ENCODE measurements at regions not wholly inside any gene's neighbourhood (a gene's known extent, or its start where the extent isn't known, plus 50 kb on each side); places are given as distances from the start of the nearest gene placed in this dataset.
"Not testable (repeated sequence)": the region's sequence is repeated elsewhere in the genome, so short reads cannot be mapped to it uniquely, and the experiment has no call there.

- Histone ChIP-seq H3K36me3 (no peaks in the 10 kb centered on the region), H3K27ac (no peak overlapping the region), H3K4me3 (no peak overlapping the region), H3K9me3 (no peaks in the 10 kb centered on the region), H3K27me3 (no peaks in the 10 kb centered on the region), H3K4me1 (no peaks in the 10 kb centered on the region)
- DNase-seq (no peak), ATAC-seq (no peak)
- TF ChIP-seq CTCF (IDR thresholded peaks at IDR 0.05), result no peak
- intact Hi-C loops (cut with DNase I), result no loop called here
Measured at GRCh38 chr13:54536112-54536511, 1507.5 kb downstream of the OLFM4 start.

- TF ChIP-seq CTCF (IDR thresholded peaks at IDR 0.05), result no peak
- intact Hi-C loops (cut with DNase I), result no loop called here
Measured at GRCh38 chr13:54563286-54563685, 1534.7 kb downstream of the OLFM4 start.

GRCh38 chr13:54572037-54572436, 1543.4 kb downstream of the OLFM4 start:
- intact Hi-C loops (cut with DNase I); H3K27me3 ChIP-seq; H3K4me1 ChIP-seq; H3K27ac ChIP-seq; ATAC-seq; H3K9me3 ChIP-seq; DNase-seq; H3K36me3 ChIP-seq; H3K4me3 ChIP-seq: not testable (repeated sequence)

More at GRCh38 chr13:54563286-54563685, 1534.7 kb downstream of the OLFM4 start:
- H3K4me3 ChIP-seq, result no peak overlapping the region
- no peaks in the 10 kb centered on the region for H3K4me1 ChIP-seq
- no peaks in the 10 kb centered on the region for H3K9me3 ChIP-seq
- H3K27ac ChIP-seq, result no peak overlapping the region
- DNase-seq, result no peak
- ATAC-seq, result no peak
- H3K36me3 ChIP-seq, result no peaks in the 10 kb centered on the region
- no peaks in the 10 kb centered on the region for H3K27me3 ChIP-seq

- intact Hi-C loops (cut with DNase I), result no loop called here
- no peaks in the 10 kb centered on the region for H3K4me1 ChIP-seq
- no peaks in the 10 kb centered on the region for H3K9me3 ChIP-seq
- ATAC-seq (no peak), DNase-seq (no peak)
- no peak overlapping the region for H3K4me3 ChIP-seq
- no peak overlapping the region for H3K27ac ChIP-seq
- no peaks in the 10 kb centered on the region for H3K27me3 ChIP-seq
- H3K36me3 ChIP-seq, result no peaks in the 10 kb centered on the region
- no peak for TF ChIP-seq CTCF (IDR thresholded peaks at IDR 0.05)
Measured at GRCh38 chr13:54573186-54573585, 1544.6 kb downstream of the OLFM4 start.

GRCh38 chr13:54574791-54575190, 1546.2 kb downstream of the OLFM4 start:
- H3K36me3 ChIP-seq, result no peaks in the 10 kb centered on the region
- intact Hi-C loops (cut with DNase I), result no loop called here
- DNase-seq, result no peak
- no peaks in the 10 kb centered on the region for H3K9me3 ChIP-seq
- H3K4me1 ChIP-seq, result no peaks in the 10 kb centered on the region
- no peak overlapping the region for H3K27ac ChIP-seq
- ATAC-seq, result no peak
- no peak for TF ChIP-seq CTCF (IDR thresholded peaks at IDR 0.05)
- H3K27me3 ChIP-seq, result no peaks in the 10 kb centered on the region
- H3K4me3 ChIP-seq, result no peak overlapping the region

GRCh38 chr13:54591540-54591939, 1562.9 kb downstream of the OLFM4 start:
- Histone ChIP-seq H3K4me3 (no peak overlapping the region), H3K4me1 (no peaks in the 10 kb centered on the region), H3K9me3 (no peaks in the 10 kb centered on the region), H3K27me3 (no peaks in the 10 kb centered on the region), H3K27ac (no peak overlapping the region), H3K36me3 (no peaks in the 10 kb centered on the region)
- DNase-seq (no peak), ATAC-seq (no peak)
- TF ChIP-seq CTCF (IDR thresholded peaks at IDR 0.05), result no peak
- intact Hi-C loops (cut with DNase I), result no loop called here

Measured in upper lobe of right lung (tissue), 1 donor.